GM04503 (cell line): ENCODE measurements at regions not wholly inside any gene's neighbourhood (a gene's known extent, or its start where the extent isn't known, plus 50 kb on each side); places are given as distances from the start of the nearest gene placed in this dataset.

Experiments used
- DNase-seq: peaks from one replicate; pipeline ENCODE4 v3.0.0-alpha.2; 2012; ENCODE audit warnings: low read depth

GRCh38 chr11:19661827-19662226, 50.8 kb upstream of the NAV2 start:
- no peak for DNase-seq

- DNase-seq, result no peak
Observed at GRCh38 chr11:19660076-19660475, 52.6 kb upstream of the NAV2 start.

GRCh38 chr11:19659529-19659928, 53.1 kb upstream of the NAV2 start:
- DNase-seq, result no peak

- no peak for DNase-seq
Observed at GRCh38 chr11:19658344-19658743, 54.3 kb upstream of the NAV2 start.

- no peak for DNase-seq
Observed at GRCh38 chr11:19656140-19656541, 56.5 kb upstream of the NAV2 start.

- no peak for DNase-seq
Observed at GRCh38 chr11:19652623-19653375, 59.8 kb upstream of the NAV2 start.

- no peak for DNase-seq
Observed at GRCh38 chr11:19651653-19652052, 61.0 kb upstream of the NAV2 start.

- DNase-seq, result no peak
Observed at GRCh38 chr11:19651028-19651427, 61.6 kb upstream of the NAV2 start.

- DNase-seq, result no peak
Observed at GRCh38 chr11:19650467-19650866, 62.2 kb upstream of the NAV2 start.

- no peak for DNase-seq
Observed at GRCh38 chr11:19649751-19650150, 62.9 kb upstream of the NAV2 start.

- DNase-seq, result no peak
Observed at GRCh38 chr11:19648321-19648720, 64.3 kb upstream of the NAV2 start.

- DNase-seq, result no peak
Observed at GRCh38 chr11:19647816-19648215, 64.8 kb upstream of the NAV2 start.

- peak; percentile 96 for DNase-seq
Observed at GRCh38 chr11:19646921-19647320, 65.7 kb upstream of the NAV2 start.

- no peak for DNase-seq
Observed at GRCh38 chr11:19646308-19646707, 66.3 kb upstream of the NAV2 start.

GRCh38 chr11:19644316-19644715, 68.3 kb upstream of the NAV2 start:
- no peak for DNase-seq

- peak; percentile 81 for DNase-seq
Observed at GRCh38 chr11:19642185-19643158, 70.2 kb upstream of the NAV2 start.

- DNase-seq, result no peak
Observed at GRCh38 chr11:19639603-19640105, 73.0 kb upstream of the NAV2 start.

GRCh38 chr11:19635332-19635731, 77.3 kb upstream of the NAV2 start:
- DNase-seq, result no peak

- no peak for DNase-seq
Observed at GRCh38 chr11:19633276-19633675, 79.4 kb upstream of the NAV2 start.

GRCh38 chr11:19632499-19632834, 80.2 kb upstream of the NAV2 start:
- peak; percentile 41 for DNase-seq

GRCh38 chr11:19631712-19632498, 80.7 kb upstream of the NAV2 start:
- DNase-seq, result peak; percentile 60

- peak; percentile 81 for DNase-seq
Observed at GRCh38 chr11:19628018-19628417, 84.6 kb upstream of the NAV2 start.
